ENCODE measurements at regions not wholly inside any gene's neighbourhood (a gene's known extent, or its start where the extent isn't known, plus 50 kb on each side); places are given as distances from the start of the nearest gene placed in this dataset.

DNA sequence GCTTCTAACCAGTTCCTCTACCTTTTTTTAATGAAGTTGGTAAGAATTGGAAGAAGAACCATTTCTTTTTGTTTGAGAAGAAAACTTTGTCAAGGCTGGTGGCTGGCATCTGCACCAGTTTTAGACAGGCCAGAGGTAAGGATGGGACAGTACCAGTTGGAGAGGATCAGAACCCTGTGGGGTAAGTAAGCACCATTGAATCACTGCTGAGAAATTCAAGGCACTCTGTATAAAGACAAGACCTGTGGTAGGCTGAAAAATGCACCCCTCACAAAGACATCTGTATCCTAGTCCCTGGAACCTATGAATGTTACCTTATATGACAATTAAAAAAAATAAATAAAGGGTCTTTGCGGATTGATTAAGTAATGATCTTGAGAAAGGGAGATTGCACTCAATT, 166.7 kb upstream of the NRP1 start:
- Histone ChIP-seq H4K91ac (ENCODE audit: insufficient read length, low read depth, low read length) (no peak overlapping the region), H3K9ac (ENCODE audit: extremely low read depth, insufficient read length, low read length) (no peak overlapping the region), H3K56ac (ENCODE audit: insufficient read length, low read depth, low read length) (no peak overlapping the region), H3K27me3 (ENCODE audit: insufficient read depth, low read length) (0 out of 2 replicates have a peak, but pooled peaks cover 2% of the 10 kb centered on the region), H3K23me2 (ENCODE audit: insufficient read length, low read depth, low read length, poor library complexity, severe bottlenecking) (no peaks in the 10 kb centered on the region), H2AFZ (ENCODE audit: low read length) (no peak overlapping the region), H2BK15ac (ENCODE audit: low read depth, low read length) (no peak overlapping the region), H3K4ac (ENCODE audit: low read depth, low read length) (no peak overlapping the region), H3K9me3 (ENCODE audit: control insufficient read depth, low read depth, low read length) (no peaks in the 10 kb centered on the region), H3K23ac (ENCODE audit: insufficient read length, low read depth, low read length) (no peak overlapping the region), H2AK5ac (ENCODE audit: insufficient read length, low read length) (no peak overlapping the region), H3T11ph (ENCODE audit: low read length) (no peak overlapping the region), H2BK20ac (ENCODE audit: low read depth, low read length, poor library complexity, severe bottlenecking) (no peak overlapping the region), H2BK12ac (ENCODE audit: insufficient read length, low read depth, low read length) (no peak overlapping the region), H3K4me2 (ENCODE audit: insufficient read depth, insufficient read length, low read length) (no peak overlapping the region), H3K4me1 (ENCODE audit: insufficient read depth, low read length) (no peaks in the 10 kb centered on the region), H3K14ac (ENCODE audit: insufficient read depth, low read length) (no peak overlapping the region), H4K5ac (ENCODE audit: insufficient read length, low read depth, low read length) (no peak overlapping the region), H3K27ac (ENCODE audit: insufficient read length, low read depth, low read length) (no peak overlapping the region), H3K18ac (ENCODE audit: insufficient read length, low read depth, low read length) (no peak overlapping the region), H2BK5ac (ENCODE audit: insufficient read length, low read length) (no peak overlapping the region), H4K8ac (replicated peaks; ENCODE audit: insufficient read length, low read depth, low read length) (no peak overlapping the region), H3K79me1 (ENCODE audit: insufficient read depth, low read depth, low read length, poor library complexity, severe bottlenecking) (no peaks in the 10 kb centered on the region), H3K79me2 (ENCODE audit: insufficient read depth, low read length) (no peaks in the 10 kb centered on the region), H2BK120ac (ENCODE audit: low read depth, low read length, poor library complexity, severe bottlenecking) (no peak overlapping the region), H4K20me1 (ENCODE audit: control insufficient read depth, insufficient read depth, insufficient read length) (no peaks in the 10 kb centered on the region)
- Mint-ChIP-seq H3K36me3 (ENCODE audit: insufficient read depth in 1 of 3, low read depth in 3 of 3) (peaks cover 0 to 14% (median 4%) of the 10 kb centered on the region in 3 experiments; a peak in 5 of 7 replicates), H3K27me3 (ENCODE audit: low read depth) (no peaks in the 10 kb centered on the region), H3K4me3 (no peak overlapping the region), H3K4me1 (no peaks in the 10 kb centered on the region), H3K27ac (no peak overlapping the region), H3K9me3 (peaks cover 3 to 15% of the 10 kb centered on the region in 2 experiments)
- TF ChIP-seq CTCF (conservative IDR thresholded peaks at IDR 0.05), result no peak
- no peak for DNase-seq
- no CpG with 5 or more reads among the region's 1 CpG for WGBS (ENCODE audit: extremely low coverage, insufficient read length, low lambda C conversion rate)

All from H9 (cell line).